ENCODE measurements at regions not wholly inside any gene's neighbourhood (a gene's known extent, or its start where the extent isn't known, plus 50 kb on each side); places are given as distances from the start of the nearest gene placed in this dataset.

GRCh38 chr6:91611190-91611589, 1024.3 kb upstream of the MAP3K7 start:
- no peak overlapping the region for H3K27ac Mint-ChIP-seq
- no peaks in the 10 kb centered on the region for H3K27me3 Mint-ChIP-seq
- H3K9me3 Mint-ChIP-seq (ENCODE audit: low read depth) = no peaks in the 10 kb centered on the region
- H3K4me1 Mint-ChIP-seq = no peaks in the 10 kb centered on the region
- CTCF ChIA-PET = no interaction called here
- no peaks in the 10 kb centered on the region for H3K36me3 Mint-ChIP-seq
- ATAC-seq (no peak), DNase-seq (no peak)
- H3K4me3 Mint-ChIP-seq = no peak overlapping the region

- no peaks in the 10 kb centered on the region for H3K36me3 Mint-ChIP-seq
- H3K27ac Mint-ChIP-seq = no peak overlapping the region
- no peaks in the 10 kb centered on the region for H3K27me3 Mint-ChIP-seq
- peaks cover 5% of the 10 kb centered on the region for H3K9me3 Mint-ChIP-seq (ENCODE audit: low read depth)
- H3K4me1 Mint-ChIP-seq = no peaks in the 10 kb centered on the region
- CTCF ChIA-PET = interaction anchor here (0.6 kb wide), 1 partner anchor 722 kb away, joined by 4 read pairs; no protein-coding TSS in a partner anchor
- DNase-seq (no peak), ATAC-seq (no peak)
- H3K4me3 Mint-ChIP-seq = no peak overlapping the region
Observed at GRCh38 chr6:91608428-91608827, 1021.6 kb upstream of the MAP3K7 start.

- CTCF ChIA-PET = no interaction called here
Observed at GRCh38 chr6:91606148-91606901, 1019.5 kb upstream of the MAP3K7 start.

GRCh38 chr6:91600561-91600960, 1013.7 kb upstream of the MAP3K7 start:
- ATAC-seq (no peak), DNase-seq (no peak)
- Mint-ChIP-seq H3K27me3 (no peaks in the 10 kb centered on the region), H3K27ac (no peak overlapping the region), H3K4me3 (no peak overlapping the region), H3K4me1 (no peaks in the 10 kb centered on the region), H3K9me3 (ENCODE audit: low read depth) (peaks cover 5% of the 10 kb centered on the region), H3K36me3 (no peaks in the 10 kb centered on the region)
- CTCF ChIA-PET = no interaction called here

More at GRCh38 chr6:91606148-91606901, 1019.5 kb upstream of the MAP3K7 start:
- ATAC-seq (no peak), DNase-seq (no peak)
- Mint-ChIP-seq H3K4me3 (no peak overlapping the region), H3K36me3 (no peaks in the 10 kb centered on the region), H3K27me3 (no peaks in the 10 kb centered on the region), H3K9me3 (ENCODE audit: low read depth) (peaks cover 5% of the 10 kb centered on the region), H3K4me1 (no peaks in the 10 kb centered on the region), H3K27ac (no peak overlapping the region)

- no peak for ATAC-seq
Observed at GRCh38 chr6:91590191-91590590, 1003.3 kb upstream of the MAP3K7 start.

DNA sequence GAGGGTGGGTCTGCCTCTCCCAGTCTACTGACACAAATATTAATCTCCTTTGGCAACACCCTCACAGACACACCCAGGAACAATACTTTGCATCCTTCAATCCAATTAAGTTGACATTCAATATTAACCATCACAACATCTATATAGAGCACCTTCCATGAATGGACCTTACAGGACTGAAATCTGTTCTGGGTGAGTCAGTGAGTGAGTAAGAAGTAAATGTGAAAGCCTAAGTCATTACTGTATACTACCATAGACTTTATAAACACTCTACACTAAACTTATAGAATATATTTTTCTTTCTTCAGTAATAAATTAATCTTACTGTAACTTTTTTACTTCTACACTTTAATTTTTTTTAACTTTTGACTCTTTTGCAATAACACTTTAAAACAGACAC, 993.8 kb upstream of the MAP3K7 start:
- H3K4me3 Mint-ChIP-seq = no peak overlapping the region
- H3K9me3 Mint-ChIP-seq (ENCODE audit: low read depth) = no peaks in the 10 kb centered on the region
- CTCF ChIA-PET = no interaction called here
- no peak overlapping the region for H3K27ac Mint-ChIP-seq
- ATAC-seq = no peak
- no peaks in the 10 kb centered on the region for H3K27me3 Mint-ChIP-seq
- H3K4me1 Mint-ChIP-seq = no peaks in the 10 kb centered on the region
- H3K36me3 Mint-ChIP-seq = no peaks in the 10 kb centered on the region
- DNase-seq = no peak

More at GRCh38 chr6:91590191-91590590, 1003.3 kb upstream of the MAP3K7 start:
- CTCF ChIA-PET = no interaction called here
- Mint-ChIP-seq H3K27ac (no peak overlapping the region), H3K4me1 (no peaks in the 10 kb centered on the region), H3K27me3 (no peaks in the 10 kb centered on the region), H3K36me3 (no peaks in the 10 kb centered on the region), H3K4me3 (no peak overlapping the region), H3K9me3 (ENCODE audit: low read depth) (no peaks in the 10 kb centered on the region)
- no peak for DNase-seq

DNA sequence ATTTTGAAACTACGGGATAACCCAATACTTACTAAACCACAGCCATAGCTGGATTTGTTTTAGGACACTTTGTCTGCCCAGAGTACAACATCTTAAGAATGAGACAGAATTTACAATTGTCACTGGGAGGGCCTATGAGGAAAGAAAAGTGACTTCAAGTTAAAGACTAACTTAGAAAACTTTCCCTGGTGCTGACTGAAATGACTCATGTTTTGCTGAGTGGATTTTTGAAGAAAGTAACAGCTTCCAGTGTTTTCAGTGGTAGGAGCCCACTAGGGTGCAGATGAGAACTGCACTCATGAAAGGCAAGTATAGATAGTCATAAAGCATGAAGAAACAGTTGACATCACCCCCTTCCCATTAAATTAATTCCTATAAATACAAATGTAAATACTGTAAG, 988.2 kb upstream of the MAP3K7 start:
- no peak overlapping the region for H3K27ac Mint-ChIP-seq
- no peaks in the 10 kb centered on the region for H3K36me3 Mint-ChIP-seq
- H3K4me3 Mint-ChIP-seq = no peak overlapping the region
- DNase-seq = no peak
- H3K4me1 Mint-ChIP-seq = no peaks in the 10 kb centered on the region
- ATAC-seq = no peak
- CTCF ChIA-PET = no interaction called here
- H3K27me3 Mint-ChIP-seq = no peaks in the 10 kb centered on the region
- no peaks in the 10 kb centered on the region for H3K9me3 Mint-ChIP-seq (ENCODE audit: low read depth)

DNA sequence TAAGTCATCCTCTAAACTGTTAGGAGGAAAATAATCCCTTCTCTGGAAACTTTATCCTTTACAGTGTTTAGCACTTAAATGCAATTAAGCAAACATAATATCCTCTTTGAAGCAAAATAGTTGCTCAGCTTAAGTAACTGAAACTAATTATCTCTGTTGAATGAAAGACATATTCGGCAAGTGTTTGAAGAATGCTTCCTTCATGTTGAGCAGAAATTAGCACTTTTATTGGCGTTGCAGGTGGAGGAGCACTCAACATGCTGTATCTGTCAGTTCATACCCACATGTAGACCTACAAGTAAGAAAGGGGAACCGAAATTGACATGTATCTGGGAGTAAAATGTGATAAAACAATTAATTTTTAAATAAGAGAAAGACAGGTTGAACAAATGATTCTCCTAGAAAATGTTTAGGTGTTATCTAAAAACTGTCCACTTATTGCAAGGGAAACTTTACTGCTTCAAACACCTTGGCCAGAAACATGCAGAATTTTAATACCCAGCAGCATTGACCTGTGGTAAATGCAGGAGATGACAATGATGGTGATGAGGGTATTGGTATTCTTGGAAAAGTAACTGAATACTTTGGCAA, 987.0 kb upstream of the MAP3K7 start:
- Mint-ChIP-seq H3K27ac (no peak overlapping the region), H3K4me1 (no peaks in the 10 kb centered on the region), H3K27me3 (no peaks in the 10 kb centered on the region), H3K36me3 (no peaks in the 10 kb centered on the region), H3K9me3 (ENCODE audit: low read depth) (no peaks in the 10 kb centered on the region), H3K4me3 (no peak overlapping the region)
- ATAC-seq (no peak), DNase-seq (no peak)
- CTCF ChIA-PET = no interaction called here

DNA sequence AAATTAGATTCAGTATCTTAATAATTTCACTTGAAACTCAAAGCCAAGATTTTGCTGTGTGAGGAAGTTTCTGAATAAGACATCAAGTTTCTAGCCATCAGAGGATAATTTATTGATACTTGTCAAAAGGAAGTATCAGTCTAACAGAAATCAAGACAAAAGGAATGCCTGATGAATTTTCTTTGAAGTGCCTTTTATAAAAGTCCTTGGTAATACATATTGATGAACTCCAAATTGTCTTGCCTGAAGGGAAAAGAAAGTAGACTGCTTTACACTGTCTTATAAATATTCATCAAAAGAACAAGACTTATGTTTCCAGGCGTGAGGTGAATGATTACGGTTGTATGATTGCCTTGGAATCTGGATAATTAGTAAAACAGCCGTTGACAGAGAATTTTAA, 986.0 kb upstream of the MAP3K7 start:
- H3K9me3 Mint-ChIP-seq (ENCODE audit: low read depth) = no peaks in the 10 kb centered on the region
- no peak for ATAC-seq
- no peaks in the 10 kb centered on the region for H3K36me3 Mint-ChIP-seq
- DNase-seq = no peak
- no peaks in the 10 kb centered on the region for H3K27me3 Mint-ChIP-seq
- H3K4me1 Mint-ChIP-seq = no peaks in the 10 kb centered on the region
- CTCF ChIA-PET = no interaction called here
- H3K4me3 Mint-ChIP-seq = no peak overlapping the region
- H3K27ac Mint-ChIP-seq = no peak overlapping the region

GRCh38 chr6:91569071-91569470, 982.2 kb upstream of the MAP3K7 start:
- ATAC-seq (no peak), DNase-seq (no peak)
- no peak overlapping the region for H3K27ac Mint-ChIP-seq
- no peaks in the 10 kb centered on the region for H3K9me3 Mint-ChIP-seq (ENCODE audit: low read depth)
- CTCF ChIA-PET = no interaction called here
- no peaks in the 10 kb centered on the region for H3K4me1 Mint-ChIP-seq
- H3K36me3 Mint-ChIP-seq = no peaks in the 10 kb centered on the region
- H3K27me3 Mint-ChIP-seq = no peaks in the 10 kb centered on the region
- H3K4me3 Mint-ChIP-seq = no peak overlapping the region

- Mint-ChIP-seq H3K4me3 (no peak overlapping the region), H3K4me1 (no peaks in the 10 kb centered on the region), H3K9me3 (ENCODE audit: low read depth) (no peaks in the 10 kb centered on the region), H3K27ac (no peak overlapping the region), H3K27me3 (no peaks in the 10 kb centered on the region), H3K36me3 (no peaks in the 10 kb centered on the region)
- CTCF ChIA-PET = no interaction called here
- ATAC-seq = no peak
- DNase-seq = no peak
Observed at GRCh38 chr6:91566467-91566866, 979.6 kb upstream of the MAP3K7 start.

GRCh38 chr6:91565207-91565606, 978.3 kb upstream of the MAP3K7 start:
- H3K36me3 Mint-ChIP-seq = no peaks in the 10 kb centered on the region
- no peak overlapping the region for H3K4me3 Mint-ChIP-seq
- no peaks in the 10 kb centered on the region for H3K27me3 Mint-ChIP-seq
- peaks cover 3% of the 10 kb centered on the region for H3K9me3 Mint-ChIP-seq (ENCODE audit: low read depth)
- CTCF ChIA-PET = no interaction called here
- ATAC-seq (no peak), DNase-seq (no peak)
- no peak overlapping the region for H3K27ac Mint-ChIP-seq
- no peaks in the 10 kb centered on the region for H3K4me1 Mint-ChIP-seq

DNA sequence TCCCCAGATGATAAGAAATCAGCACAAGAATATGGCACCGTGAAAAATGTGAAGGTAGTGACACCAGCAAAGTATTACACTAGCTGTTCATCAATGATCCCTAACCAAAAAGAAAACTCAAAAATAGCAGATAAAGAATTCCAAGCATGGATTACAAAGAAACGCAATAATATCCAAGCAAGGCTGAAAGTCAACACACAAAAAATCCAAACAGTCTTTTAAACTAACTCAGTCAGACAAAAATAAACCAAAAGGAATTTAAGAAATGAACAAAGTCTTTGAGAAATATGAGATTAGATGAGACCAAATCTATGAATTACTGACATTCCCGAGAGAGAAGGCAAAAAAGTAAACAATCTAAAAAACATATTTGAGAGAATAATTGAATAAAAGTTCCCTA, 976.1 kb upstream of the MAP3K7 start:
- no peak for ATAC-seq
- Mint-ChIP-seq H3K27ac (no peak overlapping the region), H3K27me3 (no peaks in the 10 kb centered on the region), H3K36me3 (no peaks in the 10 kb centered on the region), H3K4me3 (no peak overlapping the region), H3K9me3 (ENCODE audit: low read depth) (peaks cover 5% of the 10 kb centered on the region), H3K4me1 (no peaks in the 10 kb centered on the region)
- no peak for DNase-seq
- CTCF ChIA-PET = no interaction called here

DNA sequence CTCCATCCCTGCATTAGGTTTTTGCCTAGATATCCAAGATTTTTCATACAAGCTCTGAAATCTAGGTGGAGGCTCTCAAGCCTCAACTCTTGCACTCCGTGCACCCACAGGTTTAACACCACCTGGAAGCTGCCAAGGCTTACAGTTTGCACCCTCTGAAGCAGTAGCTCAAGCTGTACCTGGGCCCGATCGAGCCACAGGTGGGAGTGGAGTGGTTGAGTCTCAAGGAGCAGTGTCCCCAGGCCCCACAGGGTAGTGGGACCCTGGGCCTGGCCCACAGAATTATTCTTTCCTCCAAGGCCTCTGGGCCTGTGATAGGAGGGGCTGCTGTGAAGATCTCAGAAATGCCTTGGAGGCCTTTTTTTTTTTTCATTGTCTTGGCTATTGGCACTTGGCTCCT, 973.5 kb upstream of the MAP3K7 start:
- Mint-ChIP-seq H3K4me3 (no peak overlapping the region), H3K4me1 (no peaks in the 10 kb centered on the region), H3K9me3 (ENCODE audit: low read depth) (peaks cover 7% of the 10 kb centered on the region), H3K36me3 (no peaks in the 10 kb centered on the region), H3K27me3 (no peaks in the 10 kb centered on the region), H3K27ac (no peak overlapping the region)
- CTCF ChIA-PET = no interaction called here
- ATAC-seq (no peak), DNase-seq (no peak)
